ENCODE measurements at regions not wholly inside any gene's neighbourhood (a gene's known extent, or its start where the extent isn't known, plus 50 kb on each side); places are given as distances from the start of the nearest gene placed in this dataset.

- in situ Hi-C loops (cut with MboI; ENCODE audit: low sequenced_read_pairs, unreplicated experiment), result no loop called here
- DNase-seq (ENCODE audit: low spot score), result no peak
- TF ChIP-seq CTCF (IDR thresholded peaks at IDR 0.05; ENCODE audit: borderline replicate concordance, control extremely low read depth, extremely low read depth, insufficient read depth, missing control alignments), result no peak
These were observed 361.9 kb upstream of the SMARCA2 start for GRCh38 chr9:1653282-1653681.

- in situ Hi-C loops (cut with MboI; ENCODE audit: low sequenced_read_pairs, unreplicated experiment), result no loop called here
- no peak for TF ChIP-seq CTCF (IDR thresholded peaks at IDR 0.05; ENCODE audit: borderline replicate concordance, control extremely low read depth, extremely low read depth, insufficient read depth, missing control alignments)
- DNase-seq (ENCODE audit: low spot score), result no peak
These were observed 356.3 kb upstream of the SMARCA2 start for GRCh38 chr9:1658661-1659362.

- DNase-seq (ENCODE audit: low spot score), result no peak
- TF ChIP-seq CTCF (IDR thresholded peaks at IDR 0.05; ENCODE audit: borderline replicate concordance, control extremely low read depth, extremely low read depth, insufficient read depth, missing control alignments), result no peak
- in situ Hi-C loops (cut with MboI; ENCODE audit: low sequenced_read_pairs, unreplicated experiment), result no loop called here
These were observed 355.8 kb upstream of the SMARCA2 start for GRCh38 chr9:1659363-1659690.

- TF ChIP-seq CTCF (IDR thresholded peaks at IDR 0.05; ENCODE audit: borderline replicate concordance, control extremely low read depth, extremely low read depth, insufficient read depth, missing control alignments), result no peak
- no peak for DNase-seq (ENCODE audit: low spot score)
- in situ Hi-C loops (cut with MboI; ENCODE audit: low sequenced_read_pairs, unreplicated experiment), result no loop called here
These were observed 346.7 kb upstream of the SMARCA2 start for GRCh38 chr9:1668441-1668840.

GRCh38 chr9:1673300-1673699, 341.8 kb upstream of the SMARCA2 start:
- in situ Hi-C loops (cut with MboI; ENCODE audit: low sequenced_read_pairs, unreplicated experiment), result no loop called here
- DNase-seq (ENCODE audit: low spot score), result no peak
- TF ChIP-seq CTCF (IDR thresholded peaks at IDR 0.05; ENCODE audit: borderline replicate concordance, control extremely low read depth, extremely low read depth, insufficient read depth, missing control alignments), result no peak

GRCh38 chr9:1676771-1677170, 338.4 kb upstream of the SMARCA2 start:
- in situ Hi-C loops (cut with MboI; ENCODE audit: low sequenced_read_pairs, unreplicated experiment), result no loop called here
- no peak for TF ChIP-seq CTCF (IDR thresholded peaks at IDR 0.05; ENCODE audit: borderline replicate concordance, control extremely low read depth, extremely low read depth, insufficient read depth, missing control alignments)
- no peak for DNase-seq (ENCODE audit: low spot score)

Measured in GM13976 (cell line).